Erythroblast (primary cell): ENCODE measurements at regions not wholly inside any gene's neighbourhood (a gene's known extent, or its start where the extent isn't known, plus 50 kb on each side); places are given as distances from the start of the nearest gene placed in this dataset.

ENCODE experiments used
- GATA1 ChIP-seq: IDR thresholded peaks from 2 replicates; pipeline ENCODE4 v1.6.1; 2011; ENCODE audit warnings: low read depth, mild to moderate bottlenecking, control low read depth, low read length, moderate library complexity
- POLR2A ChIP-seq: IDR thresholded peaks from 2 replicates; pipeline ENCODE4 v1.6.1; 2011; ENCODE audit warnings: mild to moderate bottlenecking, low read length

GRCh38 chr3:5285439-5285838, 97.9 kb downstream of the EDEM1 start:
- TF ChIP-seq POLR2A (no peak), GATA1 (no peak)
